H1 (cell line): ENCODE measurements at regions not wholly inside any gene's neighbourhood (a gene's known extent, or its start where the extent isn't known, plus 50 kb on each side); places are given as distances from the start of the nearest gene placed in this dataset.

Source experiments
- CTCF ChIA-PET: fragments of 300-600 bp; sonication (Branson Sonifier 250); formaldehyde crosslinking; loops from one replicate; lab custom pipeline; 2021; ENCODE audit not compliant: partially characterized antibody; lab: Charles Lee
- POLR2A ChIA-PET: fragments of 300-600 bp; sonication (Branson Sonifier 250); formaldehyde crosslinking; loops from one replicate; lab custom pipeline; 2021; ENCODE audit warnings: inconsistent platforms; ENCODE audit not compliant: partially characterized antibody; lab: Charles Lee
- DNase-seq, 2 experiments: peaks; one replicate each; pipeline versions ENCODE4 v3.0.0 to v3.0.0-alpha.2; 2010 to 2022; ENCODE audit warnings: low spot score in 2 of 2, low read depth in 1 of 2, mixed read lengths in 1 of 2
- FAIRE-seq: peaks from 2 replicates; lab custom pipeline; 2011; peaks lifted over from hg19 to GRCh38; lab: Jason Lieb, UNC
- H2AFZ ChIP-seq: 2 replicates; pipeline ENCODE4 v1.8.1; 2012; ENCODE audit warnings: low read length, inconsistent platforms
- H2AK5ac ChIP-seq: 2 replicates; pipeline ENCODE4 v1.6.1; 2013; ENCODE audit warnings: low read depth, low read length
- H2BK120ac ChIP-seq: replicated peaks from 2 replicates; pipeline ENCODE3; 2013; ENCODE audit warnings: low read depth, low read length, inconsistent platforms
- H2BK12ac ChIP-seq: 2 replicates; pipeline ENCODE4 v1.6.1; 2013; ENCODE audit warnings: low read depth, low read length
- H2BK15ac ChIP-seq: 2 replicates; pipeline ENCODE4 v1.6.1; 2013; ENCODE audit warnings: low read length
- H2BK20ac ChIP-seq: 2 replicates; pipeline ENCODE4 v1.6.1; 2013; ENCODE audit warnings: low read length
- H2BK5ac ChIP-seq: 2 replicates; pipeline ENCODE4 v1.6.1; 2013; ENCODE audit warnings: low read depth, low read length
- H3K14ac ChIP-seq: 2 replicates; pipeline ENCODE4 v1.6.1; 2013; ENCODE audit warnings: inconsistent platforms; ENCODE audit not compliant: insufficient read length
- H3K18ac ChIP-seq: 2 replicates; pipeline ENCODE4 v1.6.1; 2013; ENCODE audit warnings: low read length; ENCODE audit errors: extremely low read depth
- H3K23ac ChIP-seq: 2 replicates; pipeline ENCODE4 v1.6.1; 2013; ENCODE audit warnings: inconsistent platforms; ENCODE audit not compliant: insufficient read length
- H3K23me2 ChIP-seq: 2 replicates; pipeline ENCODE4 v1.6.1; 2013; ENCODE audit warnings: low read depth, low read length
- H3K27ac ChIP-seq: 2 replicates; pipeline ENCODE4 v1.6.1; 2011; ENCODE audit warnings: low read depth, low read length, inconsistent platforms
- H3K27me3 ChIP-seq, 4 experiments: replicated peaks in 1 of 4; 1 replicate in 1 of 4; 2 replicates in 3 of 4; pipeline versions ENCODE4 v1.6.1 to v1.8.1; 2011 to 2013; ENCODE audit warnings: low read length in 3 of 4, mild to moderate bottlenecking in 3 of 4, inconsistent platforms in 2 of 4, mixed read lengths in 2 of 4, moderate library complexity in 1 of 4; ENCODE audit not compliant: control insufficient read depth in 3 of 4, insufficient read depth in 3 of 4; ENCODE audit errors: extremely low read depth in 1 of 4
- H3K36me3 ChIP-seq, 4 experiments: 2 replicates each; pipeline versions ENCODE4 v1.6.1 to v1.8.1; 2011 to 2013; ENCODE audit warnings: mild to moderate bottlenecking in 4 of 4, low read length in 3 of 4, moderate library complexity in 2 of 4, control low read depth in 1 of 4, inconsistent platforms in 1 of 4; ENCODE audit not compliant: insufficient read depth in 4 of 4, control insufficient read depth in 2 of 4
- H3K4ac ChIP-seq: replicated peaks from 2 replicates; pipeline ENCODE3; 2013; ENCODE audit warnings: low read length, low read depth, mixed read lengths, inconsistent platforms; ENCODE audit not compliant: insufficient read length
- H3K4me1 ChIP-seq, 4 experiments: replicated peaks in 1 of 4; 1 replicate in 1 of 4; 2 replicates in 3 of 4; pipeline versions ENCODE4 v1.6.1 to v1.8.1; 2011 to 2013; ENCODE audit warnings: low read length in 3 of 4, inconsistent platforms in 2 of 4, mixed read lengths in 1 of 4; ENCODE audit not compliant: insufficient read depth in 4 of 4, control insufficient read depth in 3 of 4
- H3K4me2 ChIP-seq, 2 experiments: 2 replicates each; pipeline versions ENCODE4 v1.6.1 to v1.8.1; 2011 to 2013; ENCODE audit warnings: low read depth in 2 of 2, low read length in 2 of 2, control low read depth in 1 of 2, inconsistent platforms in 1 of 2, mild to moderate bottlenecking in 1 of 2; ENCODE audit not compliant: insufficient read depth in 1 of 2
- H3K4me3 ChIP-seq, 4 experiments: fragments of 200-600, 300-600 bp in 1 of 4; sonication (generic), shearing (Covaris generic), sonication (Bioruptor Twin) in 1 of 4; 2 replicates each; pipeline versions ENCODE4 v1.5.1 to v1.8.1; 2011 to 2016; ENCODE audit warnings: low read length in 4 of 4, low read depth in 3 of 4, control low read depth in 2 of 4, inconsistent platforms in 2 of 4, mild to moderate bottlenecking in 2 of 4, mixed read lengths in 1 of 4, moderate library complexity in 1 of 4; ENCODE audit not compliant: insufficient read depth in 2 of 4; ENCODE audit errors: extremely low read depth in 1 of 4
- H3K56ac ChIP-seq: replicated peaks from 2 replicates; pipeline ENCODE3; 2013; ENCODE audit warnings: low read depth, mild to moderate bottlenecking, mixed read lengths, low read length, inconsistent platforms; ENCODE audit not compliant: insufficient read length
- H3K79me1 ChIP-seq: 2 replicates; pipeline ENCODE4 v1.6.1; 2013; ENCODE audit warnings: low read depth, low read length, control low read depth
- H3K79me2 ChIP-seq, 2 experiments: 2 replicates each; pipeline versions ENCODE4 v1.6.1 to v1.8.1; 2012 to 2013; ENCODE audit warnings: low read length in 2 of 2, mild to moderate bottlenecking in 2 of 2, inconsistent platforms in 1 of 2; ENCODE audit not compliant: insufficient read depth in 2 of 2, control insufficient read depth in 1 of 2
- H3K9ac ChIP-seq, 4 experiments: replicated peaks in 1 of 4; 1 replicate in 1 of 4; 2 replicates in 3 of 4; pipeline versions ENCODE4 v1.6.1 to v1.8.1; 2011 to 2013; ENCODE audit warnings: low read depth in 3 of 4, low read length in 3 of 4, control low read depth in 2 of 4, mild to moderate bottlenecking in 2 of 4, moderate library complexity in 2 of 4, inconsistent platforms in 1 of 4; ENCODE audit errors: extremely low read depth in 1 of 4
- H3K9me3 ChIP-seq, 2 experiments: 2 replicates each; pipeline versions ENCODE4 v1.6.1 to v1.8.1; 2012 to 2013; ENCODE audit warnings: mild to moderate bottlenecking in 2 of 2, moderate library complexity in 2 of 2, control low read depth in 1 of 2, inconsistent platforms in 1 of 2, low read depth in 1 of 2, low read length in 1 of 2, mixed read lengths in 1 of 2; ENCODE audit not compliant: insufficient read depth in 2 of 2
- H4K20me1 ChIP-seq, 2 experiments: replicated peaks in 1 of 2; 2 replicates each; pipeline versions ENCODE3 to v1.8.1; 2011 to 2013; ENCODE audit warnings: inconsistent platforms in 2 of 2, low read length in 2 of 2, mild to moderate bottlenecking in 1 of 2; ENCODE audit not compliant: insufficient read depth in 2 of 2, control insufficient read depth in 1 of 2
- H4K5ac ChIP-seq: 2 replicates; pipeline ENCODE4 v1.6.1; 2013; ENCODE audit warnings: low read length, low read depth, mixed read lengths, inconsistent platforms; ENCODE audit not compliant: insufficient read length
- H4K8ac ChIP-seq: 2 replicates; pipeline ENCODE4 v1.8.0; 2013; ENCODE audit warnings: mild to moderate bottlenecking, moderate library complexity, low read length, inconsistent platforms; ENCODE audit not compliant: insufficient read depth; ENCODE audit errors: extremely low read depth
- H4K91ac ChIP-seq: replicated peaks from 2 replicates; pipeline ENCODE3; 2013; ENCODE audit warnings: low read length, mixed read lengths, inconsistent platforms; ENCODE audit not compliant: insufficient read length
- EZH2 ChIP-seq: fragments of 200-600 bp; sonication (generic); IDR thresholded peaks from 2 replicates; pipeline ENCODE4 v1.7.1; 2012; ENCODE audit warnings: low read depth, mild to moderate bottlenecking, moderate library complexity, low read length, inconsistent platforms; ENCODE audit not compliant: severe bottlenecking
- FOSL1 ChIP-seq: IDR thresholded peaks from 2 replicates; pipeline ENCODE4 v1.6.1; 2011; ENCODE audit warnings: mild to moderate bottlenecking, low read depth, low read length, moderate library complexity; ENCODE audit not compliant: insufficient read depth
- HDAC6 ChIP-seq: IDR thresholded peaks from one replicate; pipeline ENCODE4 v1.7.1; 2012; ENCODE audit warnings: low read depth, mild to moderate bottlenecking, inconsistent platforms, low read length, moderate library complexity
- JUND ChIP-seq: IDR thresholded peaks from 2 replicates; pipeline ENCODE4 v1.6.1; 2011; ENCODE audit warnings: mild to moderate bottlenecking, improper control_type of control experiment, low read length
- KDM5A ChIP-seq: fragments of 200-600 bp; IDR thresholded peaks from 2 replicates; pipeline ENCODE4 v1.7.1; 2012; ENCODE audit warnings: mild to moderate bottlenecking, low read length, inconsistent platforms, mixed read lengths
- RBBP5 ChIP-seq: IDR thresholded peaks from 2 replicates; pipeline ENCODE4 v1.7.1; 2012; ENCODE audit warnings: low read depth, mild to moderate bottlenecking, inconsistent platforms, low read length, moderate library complexity, borderline replicate concordance
- RFX5 ChIP-seq: IDR thresholded peaks from 2 replicates; pipeline ENCODE4 v1.6.1; 2011; ENCODE audit warnings: low read depth, low read length, improper control_type of control experiment, borderline replicate concordance
- RNF2 ChIP-seq: fragments of 200-900, 300-1000 bp; sonication (generic); IDR thresholded peaks from 2 replicates; pipeline ENCODE4 v1.7.1; 2016; ENCODE audit warnings: borderline replicate concordance, low read depth, mild to moderate bottlenecking, antibody characterized with exemption, low read length; ENCODE audit not compliant: poor library complexity, severe bottlenecking; ENCODE audit errors: missing control alignments
- SIRT6 ChIP-seq: IDR thresholded peaks from one replicate; pipeline ENCODE4 v1.7.1; 2012; ENCODE audit warnings: low read length, inconsistent platforms
- SP2 ChIP-seq: IDR thresholded peaks from 2 replicates; pipeline ENCODE4 v1.6.1; 2012; ENCODE audit warnings: mild to moderate bottlenecking, low read length, inconsistent platforms
- WGBS, 2 experiments: shearing (Covaris generic) in 1 of 2; methylation state at CpG; one replicate each; pipeline versions ENCODE4 v1.1.6 to v1.1.7; 2013 to 2015; ENCODE audit warnings: low lambda C conversion rate in 2 of 2, mixed read lengths in 2 of 2, inconsistent platforms in 1 of 2, low coverage in 1 of 2, missing lambda C conversion rate in 1 of 2; ENCODE audit not compliant: insufficient replicate concordance in 2 of 2, insufficient coverage in 1 of 2, insufficient read length in 1 of 2; ENCODE audit errors: extremely low coverage in 1 of 2, missing lambda C conversion rate in 1 of 2; 5-methylcytosine and 5-hydroxymethylcytosine counted together

DNA sequence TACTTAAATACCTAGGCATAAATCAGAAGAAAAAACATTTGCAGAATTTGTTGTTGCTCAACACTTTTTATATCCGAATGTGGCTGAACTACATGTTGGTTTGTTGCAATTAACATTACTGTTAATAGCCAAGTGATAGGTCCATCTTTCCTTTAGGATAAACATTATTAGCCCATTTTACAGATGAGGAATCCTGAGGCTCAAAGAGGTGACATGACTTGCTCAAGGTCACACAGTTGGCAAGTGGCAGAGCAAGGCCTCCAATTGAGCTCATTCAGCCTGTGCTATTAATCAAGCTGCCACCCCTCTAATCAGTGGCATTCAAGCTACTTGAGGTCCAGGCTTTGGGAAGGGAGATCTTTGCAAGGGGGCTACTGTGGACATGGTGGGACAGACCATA is 125.8 kb upstream of the ATP2B2 start:
- H2AK5ac ChIP-seq = no peak overlapping the region
- no peak overlapping the region for H3K23ac ChIP-seq
- no peak overlapping the region for H4K8ac ChIP-seq
- peaks cover 3% of the 10 kb centered on the region; the same call in 1 of the 2 replicates for H3K23me2 ChIP-seq
- 88% methylated on average over 1 of the region's 1 CpG; no CpG with 5 or more reads in 1 of the 2 experiments for WGBS, 2 experiments
- H3K9ac ChIP-seq = no peak overlapping the region
- H3K4ac ChIP-seq = no peak overlapping the region
- H2BK120ac ChIP-seq = no peak overlapping the region
- no peak overlapping the region for H4K5ac ChIP-seq
- H2BK12ac ChIP-seq = no peak overlapping the region
- no peak overlapping the region for H3K56ac ChIP-seq
- DNase-seq (no peak), FAIRE-seq (no peak)
- H2BK5ac ChIP-seq = no peak overlapping the region
- no peaks in the 10 kb centered on the region for H3K79me2 ChIP-seq
- no peaks in the 10 kb centered on the region for H3K79me1 ChIP-seq
- H3K4me2 ChIP-seq = no peak overlapping the region
- no peak overlapping the region for H2BK15ac ChIP-seq
- no peaks in the 10 kb centered on the region for H3K9me3 ChIP-seq
- H3K36me3 ChIP-seq = no peaks in the 10 kb centered on the region
- H4K91ac ChIP-seq = no peak overlapping the region
- H3K14ac ChIP-seq = no peak overlapping the region
- no peaks in the 10 kb centered on the region for H3K27me3 ChIP-seq
- H2AFZ ChIP-seq = no peak overlapping the region
- no peak overlapping the region for H2BK20ac ChIP-seq
- CTCF ChIA-PET = interaction anchor here (0.9 kb wide), 1 partner anchor 18 kb away, joined by 3 read pairs; no protein-coding TSS in a partner anchor
- H3K18ac ChIP-seq = no peak overlapping the region
- no peak for TF ChIP-seq RFX5
- no peak for TF ChIP-seq FOSL1
- no peak for TF ChIP-seq KDM5A
- no peak for TF ChIP-seq RBBP5
- TF ChIP-seq HDAC6 = no peak
- TF ChIP-seq RNF2 = no peak
- no peak for TF ChIP-seq SP2
- TF ChIP-seq SIRT6 = no peak
- TF ChIP-seq EZH2 = no peak
- TF ChIP-seq JUND = no peak
- TF ChIP-seq, all 59 proteins: peak for 0
- Histone ChIP-seq H3K4me3 (no peak overlapping the region), H3K4me1 (peaks cover 0 to 5% (median 3%) of the 10 kb centered on the region in 4 experiments; a peak in 4 of 7 replicates), H4K20me1 (no peaks in the 10 kb centered on the region), H3K27ac (no peak overlapping the region)
- POLR2A ChIA-PET = no interaction called here
